ENCODE measurements at regions not wholly inside any gene's neighbourhood (a gene's known extent, or its start where the extent isn't known, plus 50 kb on each side); places are given as distances from the start of the nearest gene placed in this dataset.

- TF ChIP-seq, protein P1, sequence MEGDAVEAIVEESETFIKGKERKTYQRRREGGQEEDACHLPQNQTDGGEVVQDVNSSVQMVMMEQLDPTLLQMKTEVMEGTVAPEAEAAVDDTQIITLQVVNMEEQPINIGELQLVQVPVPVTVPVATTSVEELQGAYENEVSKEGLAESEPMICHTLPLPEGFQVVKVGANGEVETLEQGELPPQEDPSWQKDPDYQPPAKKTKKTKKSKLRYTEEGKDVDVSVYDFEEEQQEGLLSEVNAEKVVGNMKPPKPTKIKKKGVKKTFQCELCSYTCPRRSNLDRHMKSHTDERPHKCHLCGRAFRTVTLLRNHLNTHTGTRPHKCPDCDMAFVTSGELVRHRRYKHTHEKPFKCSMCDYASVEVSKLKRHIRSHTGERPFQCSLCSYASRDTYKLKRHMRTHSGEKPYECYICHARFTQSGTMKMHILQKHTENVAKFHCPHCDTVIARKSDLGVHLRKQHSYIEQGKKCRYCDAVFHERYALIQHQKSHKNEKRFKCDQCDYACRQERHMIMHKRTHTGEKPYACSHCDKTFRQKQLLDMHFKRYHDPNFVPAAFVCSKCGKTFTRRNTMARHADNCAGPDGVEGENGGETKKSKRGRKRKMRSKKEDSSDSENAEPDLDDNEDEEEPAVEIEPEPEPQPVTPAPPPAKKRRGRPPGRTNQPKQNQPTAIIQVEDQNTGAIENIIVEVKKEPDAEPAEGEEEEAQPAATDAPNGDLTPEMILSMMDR (IDR thresholded peaks at IDR 0.05; ENCODE audit: low read length), result no peak
- no peak for TF ChIP-seq EZH2 (IDR thresholded peaks at IDR 0.05; ENCODE audit: borderline replicate concordance, low read length)
These were observed 143.7 kb downstream of the PTPN20 start for GRCh38 chr10:47054974-47055373.
